PC-3 (cell line): ENCODE measurements at regions not wholly inside any gene's neighbourhood (a gene's known extent, or its start where the extent isn't known, plus 50 kb on each side); places are given as distances from the start of the nearest gene placed in this dataset.

Experiments
- ATAC-seq: fragments of 200-7000 bp; cut with Tn5 transposase; 2 replicates; pipeline ENCODE4 v1.9.1; 2020; ENCODE audit warnings: mild to moderate bottlenecking, moderate library complexity
- BruUV-seq: library from RNA; stranded (reverse); fragments of 400-500 nt; replicated peaks from 2 replicates; lab custom pipeline; 2021; lab: Mats Ljungman, UMichigan
- CTCF ChIA-PET: fragments of 300-600 bp; sonication (Branson Sonifier 250); formaldehyde crosslinking; loops from one replicate; lab custom pipeline; 2022; ENCODE audit warnings: antibody characterized with exemption; lab: Charles Lee
- POLR2A ChIA-PET: fragments of 300-600 bp; sonication (Branson Sonifier 250); formaldehyde crosslinking; loops from one replicate; lab custom pipeline; 2022; ENCODE audit warnings: antibody characterized with exemption; ENCODE audit not compliant: unreplicated experiment; lab: Charles Lee
- DNase-seq: peaks from one replicate; pipeline ENCODE4 v3.0.0-alpha.2; 2015
- H2AFZ ChIP-seq: fragments of 300-600 bp; sonication (generic); 2 replicates; pipeline ENCODE4 v1.6.0; 2016; ENCODE audit warnings: antibody characterized with exemption, low read length
- H3F3A ChIP-seq: fragments of 300-600 bp; sonication (generic); one replicate; pipeline ENCODE4 v1.6.0; 2017; ENCODE audit warnings: antibody characterized with exemption, low read length, control low read depth, mild to moderate bottlenecking; ENCODE audit not compliant: unreplicated experiment
- H3K27ac ChIP-seq: fragments of 300-600 bp; sonication (generic); 2 replicates; pipeline ENCODE4 v1.5.1; 2016; ENCODE audit warnings: mild to moderate bottlenecking, low read length
- H3K27me3 ChIP-seq: fragments of 300-600 bp; sonication (generic); 2 replicates; pipeline ENCODE4 v1.6.1; 2016; ENCODE audit warnings: low read length, mixed read lengths
- H3K36me3 ChIP-seq: fragments of 300-600 bp; sonication (generic); 2 replicates; pipeline ENCODE4 v1.6.1; 2016; ENCODE audit warnings: low read depth, mixed run types, low read length, mixed read lengths
- H3K4me1 ChIP-seq: fragments of 300-600 bp; sonication (generic); 2 replicates; pipeline ENCODE4 v1.5.1; 2016; ENCODE audit warnings: low read length; ENCODE audit not compliant: insufficient read depth
- H3K4me2 ChIP-seq: fragments of 300-600 bp; sonication (generic); 2 replicates; pipeline ENCODE4 v1.6.0; 2016; ENCODE audit warnings: low read length
- H3K4me3 ChIP-seq: fragments of 300-600 bp; sonication (generic); 2 replicates; pipeline ENCODE4 v1.5.1; 2016; ENCODE audit warnings: mild to moderate bottlenecking, low read length, mixed read lengths
- H3K79me2 ChIP-seq: fragments of 300-600 bp; sonication (generic); 2 replicates; pipeline ENCODE4 v1.6.1; 2017; ENCODE audit warnings: low read length, mixed read lengths
- H3K9ac ChIP-seq: fragments of 300-600 bp; sonication (generic); 2 replicates; pipeline ENCODE4 v1.6.0; 2016; ENCODE audit warnings: mild to moderate bottlenecking, low read length
- H3K9me2 ChIP-seq: fragments of 300-600 bp; sonication (generic); replicated peaks from 2 replicates; pipeline ENCODE4 v1.6.1; 2016; ENCODE audit warnings: mixed run types, low read length, mixed read lengths
- H3K9me3 ChIP-seq: fragments of 300-600 bp; sonication (generic); 2 replicates; pipeline ENCODE4 v1.6.1; 2016; ENCODE audit warnings: low read length, mixed read lengths
- H4K20me1 ChIP-seq: fragments of 300-600 bp; sonication (generic); 2 replicates; pipeline ENCODE4 v1.6.1; 2016; ENCODE audit warnings: low read length, mixed read lengths
- CTCF ChIP-seq: fragments of 300-600 bp; sonication (generic); conservative IDR thresholded peaks from 2 replicates; pipeline ENCODE4 v1.5.1; 2017; ENCODE audit warnings: antibody characterized with exemption, low read depth, mild to moderate bottlenecking, low read length
- EZH2 ChIP-seq: fragments of 300-600 bp; sonication (generic); IDR thresholded peaks from one replicate; pipeline ENCODE4 v1.6.1; 2017; ENCODE audit warnings: antibody characterized with exemption, mild to moderate bottlenecking, low read length; ENCODE audit not compliant: unreplicated experiment
- EZH2phosphoT487 ChIP-seq: fragments of 300-600 bp; sonication (generic); IDR thresholded peaks from 2 replicates; pipeline ENCODE4 v1.6.1; 2018; ENCODE audit warnings: mild to moderate bottlenecking, antibody characterized with exemption, low read length, borderline replicate concordance
- intact Hi-C: fragments of 100-400 bp; cut with micrococcal nuclease; formaldehyde crosslinking; loops from 2 replicates; pipeline ENCODE4 v1.9.0; 2023

- no TSS peak for BruUV-seq
- H2AFZ ChIP-seq: no peak overlapping the region
- POLR2A ChIA-PET: no interaction called here
- H3K27ac ChIP-seq: no peak overlapping the region
- no peaks in the 10 kb centered on the region for H4K20me1 ChIP-seq
- H3K79me2 ChIP-seq: no peaks in the 10 kb centered on the region
- intact Hi-C loops: no loop called here
- no peaks in the 10 kb centered on the region for H3K9me3 ChIP-seq
- H3K4me3 ChIP-seq: no peak overlapping the region
- ATAC-seq: no peak
- H3K4me1 ChIP-seq: no peaks in the 10 kb centered on the region
- H3K9ac ChIP-seq: no peak overlapping the region
- no peaks in the 10 kb centered on the region for H3K9me2 ChIP-seq
- no peak for DNase-seq
- no peak overlapping the region for H3K4me2 ChIP-seq
- H3F3A ChIP-seq: no peaks in the 10 kb centered on the region
- TF ChIP-seq CTCF (no peak), EZH2 (no peak), EZH2phosphoT487 (no peak)
- CTCF ChIA-PET: no interaction called here
- H3K27me3 ChIP-seq: no peaks in the 10 kb centered on the region
- H3K36me3 ChIP-seq: no peaks in the 10 kb centered on the region
Measured at GRCh38 chr12:89793946-89794345, 85.3 kb upstream of the ATP2B1 start.

GRCh38 chr12:89791286-89791685 is 82.6 kb upstream of the ATP2B1 start:
- Histone ChIP-seq H4K20me1 (no peaks in the 10 kb centered on the region), H2AFZ (no peak overlapping the region), H3F3A (no peaks in the 10 kb centered on the region), H3K9ac (no peak overlapping the region), H3K27ac (no peak overlapping the region), H3K36me3 (peaks cover 4% of the 10 kb centered on the region; the same call in 1 of the 2 replicates), H3K27me3 (no peaks in the 10 kb centered on the region), H3K4me2 (no peak overlapping the region), H3K79me2 (no peaks in the 10 kb centered on the region), H3K4me3 (no peak overlapping the region), H3K9me3 (0 out of 2 replicates have a peak, but pooled peaks cover 9% of the 10 kb centered on the region), H3K4me1 (no peaks in the 10 kb centered on the region), H3K9me2 (no peaks in the 10 kb centered on the region)
- intact Hi-C loops: no loop called here
- ChIA-PET CTCF (no interaction called here), POLR2A (no interaction called here)
- ATAC-seq (no peak), DNase-seq (no peak)
- TF ChIP-seq EZH2 (no peak), CTCF (no peak), EZH2phosphoT487 (no peak)
- BruUV-seq: no TSS peak

- ATAC-seq: no peak
- no peak overlapping the region for H2AFZ ChIP-seq
Measured at GRCh38 chr12:89789862-89790261, 81.2 kb upstream of the ATP2B1 start.

More at GRCh38 chr12:89789862-89790261, 81.2 kb upstream of the ATP2B1 start:
- no peak overlapping the region for H3K9ac ChIP-seq
- no peak overlapping the region for H3K27ac ChIP-seq
- H3F3A ChIP-seq: no peaks in the 10 kb centered on the region
- H3K9me3 ChIP-seq: 0 out of 2 replicates have a peak, but pooled peaks cover 12% of the 10 kb centered on the region
- H3K79me2 ChIP-seq: no peaks in the 10 kb centered on the region
- no peak for TF ChIP-seq CTCF
- TF ChIP-seq EZH2: no peak
- TF ChIP-seq EZH2phosphoT487: no peak
- H3K4me1 ChIP-seq: no peaks in the 10 kb centered on the region
- ChIA-PET CTCF (no interaction called here), POLR2A (no interaction called here)
- intact Hi-C loops: no loop called here
- no peaks in the 10 kb centered on the region for H3K9me2 ChIP-seq
- no peaks in the 10 kb centered on the region for H3K27me3 ChIP-seq
- no peak for DNase-seq
- no TSS peak for BruUV-seq
- H3K4me3 ChIP-seq: no peak overlapping the region
- H3K4me2 ChIP-seq: no peak overlapping the region
- H4K20me1 ChIP-seq: no peaks in the 10 kb centered on the region
- H3K36me3 ChIP-seq: peaks cover 4% of the 10 kb centered on the region; the same call in 1 of the 2 replicates
